GM12872 (cell line): ENCODE measurements at regions not wholly inside any gene's neighbourhood (a gene's known extent, or its start where the extent isn't known, plus 50 kb on each side); places are given as distances from the start of the nearest gene placed in this dataset.

Experiments
- TF ChIP-seq, protein P1 (sequence below): IDR thresholded peaks from 3 replicates; pipeline ENCODE4 v1.5.1; 2011; ENCODE audit warnings: low read depth, mild to moderate bottlenecking, low read length, moderate library complexity; ENCODE audit not compliant: insufficient read depth

DNA sequence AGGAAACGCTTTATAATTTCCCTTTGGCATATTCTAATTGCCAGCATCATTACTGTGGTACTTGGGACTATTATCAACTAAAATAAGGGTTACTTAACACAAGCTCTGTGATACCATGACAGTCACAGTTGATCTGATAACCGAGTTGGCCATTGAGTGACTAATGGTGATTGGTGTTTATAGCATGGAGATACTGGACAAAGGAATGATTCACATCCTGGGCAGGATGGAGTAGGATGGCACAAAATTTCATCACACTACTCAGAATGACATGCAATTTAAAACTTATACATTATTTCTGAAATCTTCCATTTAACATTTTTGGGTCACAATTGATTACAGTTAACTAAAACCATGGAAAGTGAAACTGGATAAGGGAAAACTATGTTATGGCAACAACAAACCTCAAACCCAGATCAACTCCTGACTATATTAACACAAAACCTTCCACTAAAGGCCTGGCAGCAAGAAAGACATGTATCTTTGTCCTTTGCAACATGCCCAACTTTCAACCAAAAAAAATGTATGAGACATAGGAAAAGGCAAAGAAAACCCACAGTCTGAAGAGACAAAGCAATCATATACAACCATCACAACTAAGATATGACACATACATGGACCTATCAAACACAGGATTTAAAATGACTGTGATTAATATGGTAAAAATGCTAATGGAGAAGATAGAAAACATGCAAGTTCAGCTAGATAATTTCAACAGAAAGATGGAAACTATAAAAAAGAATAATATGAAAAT, 208.5 kb upstream of the NRP1 start:
- TF ChIP-seq, protein P1, sequence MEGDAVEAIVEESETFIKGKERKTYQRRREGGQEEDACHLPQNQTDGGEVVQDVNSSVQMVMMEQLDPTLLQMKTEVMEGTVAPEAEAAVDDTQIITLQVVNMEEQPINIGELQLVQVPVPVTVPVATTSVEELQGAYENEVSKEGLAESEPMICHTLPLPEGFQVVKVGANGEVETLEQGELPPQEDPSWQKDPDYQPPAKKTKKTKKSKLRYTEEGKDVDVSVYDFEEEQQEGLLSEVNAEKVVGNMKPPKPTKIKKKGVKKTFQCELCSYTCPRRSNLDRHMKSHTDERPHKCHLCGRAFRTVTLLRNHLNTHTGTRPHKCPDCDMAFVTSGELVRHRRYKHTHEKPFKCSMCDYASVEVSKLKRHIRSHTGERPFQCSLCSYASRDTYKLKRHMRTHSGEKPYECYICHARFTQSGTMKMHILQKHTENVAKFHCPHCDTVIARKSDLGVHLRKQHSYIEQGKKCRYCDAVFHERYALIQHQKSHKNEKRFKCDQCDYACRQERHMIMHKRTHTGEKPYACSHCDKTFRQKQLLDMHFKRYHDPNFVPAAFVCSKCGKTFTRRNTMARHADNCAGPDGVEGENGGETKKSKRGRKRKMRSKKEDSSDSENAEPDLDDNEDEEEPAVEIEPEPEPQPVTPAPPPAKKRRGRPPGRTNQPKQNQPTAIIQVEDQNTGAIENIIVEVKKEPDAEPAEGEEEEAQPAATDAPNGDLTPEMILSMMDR, result no peak

DNA sequence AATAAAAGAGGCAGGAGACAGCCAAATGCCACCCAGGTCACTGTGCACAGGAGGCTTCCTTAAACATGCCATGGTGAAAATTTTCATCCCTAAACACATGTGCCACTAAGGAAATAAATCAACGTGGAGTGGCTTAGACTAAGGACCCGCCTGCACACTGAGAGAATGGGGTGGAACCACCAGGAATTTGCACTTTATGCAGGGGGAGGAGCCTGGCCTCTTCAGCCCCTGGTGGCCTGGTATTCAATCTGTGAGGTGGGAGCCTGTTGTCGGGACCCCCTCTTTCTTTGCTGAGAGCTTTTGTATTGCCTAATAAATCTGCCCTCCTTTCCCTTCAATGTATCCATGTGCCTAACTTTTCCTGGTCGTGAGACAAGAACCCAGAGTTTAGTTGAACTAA, 204.6 kb upstream of the NRP1 start:
- TF ChIP-seq, protein P1, result no peak

DNA sequence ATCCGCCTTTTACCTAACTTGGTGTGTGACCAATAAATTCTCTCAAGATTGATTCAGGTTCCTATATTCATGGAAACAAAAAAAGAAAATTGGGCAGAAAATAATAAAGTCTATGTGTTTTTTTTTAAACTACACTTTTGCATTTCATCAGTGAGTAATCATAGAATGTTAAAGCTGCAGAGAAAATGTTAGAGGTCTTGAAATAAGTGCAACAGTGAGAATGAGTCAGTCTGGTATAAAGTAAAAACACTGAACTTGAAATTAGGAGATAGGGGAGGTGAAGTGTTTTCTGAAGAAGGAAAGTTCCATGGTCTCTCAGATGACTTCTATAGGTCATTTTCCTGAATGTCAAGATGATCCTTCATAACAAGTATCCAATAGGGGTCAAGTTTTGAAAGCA, 202.6 kb upstream of the NRP1 start:
- TF ChIP-seq, protein P1, result no peak

DNA sequence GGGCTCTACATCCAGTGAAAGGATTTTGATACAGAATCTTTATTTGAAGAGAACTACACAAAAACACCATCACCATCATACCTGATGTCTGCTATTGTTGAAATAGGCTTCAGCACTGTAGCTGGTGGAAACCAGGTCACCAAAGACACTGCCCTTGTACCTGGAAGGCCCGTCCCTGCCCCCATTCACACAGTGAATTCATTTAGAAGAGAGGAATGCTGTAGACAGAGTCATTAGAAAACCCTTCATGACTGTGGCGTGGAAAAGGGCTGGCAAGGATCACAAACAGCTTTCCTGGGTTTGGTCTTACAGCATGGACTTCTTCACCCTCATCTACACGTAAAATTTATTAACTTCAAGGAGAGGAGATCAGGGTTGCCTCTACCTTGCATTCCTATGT, 202.0 kb upstream of the NRP1 start:
- TF ChIP-seq, protein P1, result no peak

DNA sequence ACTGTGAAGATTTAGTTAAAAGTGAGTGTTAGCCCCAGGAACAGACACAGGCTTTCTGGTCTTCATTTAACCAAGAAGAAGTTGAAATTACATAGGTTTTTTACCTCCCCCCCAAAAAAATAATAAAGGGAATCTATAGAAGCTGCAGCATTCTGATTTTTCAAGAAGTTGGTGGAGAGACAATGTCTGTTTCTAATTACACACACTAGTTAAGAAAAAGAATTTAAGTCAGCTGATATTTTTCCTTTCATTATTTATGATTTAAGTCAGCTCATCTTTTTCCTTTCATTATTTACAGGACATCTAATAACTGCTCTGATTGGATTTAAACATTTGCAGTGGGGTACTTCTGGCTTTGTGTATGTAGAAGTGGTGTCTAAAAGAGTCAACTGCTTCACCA, 201.4 kb upstream of the NRP1 start:
- TF ChIP-seq, protein P1, result no peak

DNA sequence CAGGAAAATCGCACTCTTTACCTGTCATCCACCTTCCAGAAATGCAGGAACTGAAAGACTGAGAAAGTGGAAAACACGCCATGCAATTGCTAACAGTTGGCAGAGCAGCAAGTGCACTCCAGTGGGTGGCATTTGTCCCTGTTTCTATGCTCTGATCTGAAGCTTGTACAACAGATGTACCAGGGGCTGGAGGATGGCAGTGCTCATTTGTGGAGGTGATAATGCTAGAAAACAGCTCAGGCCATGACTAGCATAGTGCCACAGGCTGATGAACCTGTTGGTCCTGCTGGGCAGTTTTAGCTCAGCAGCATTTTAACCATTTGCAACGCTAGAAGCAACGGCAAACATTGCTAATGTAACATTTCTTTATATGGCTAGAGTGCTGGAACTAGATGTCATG, 199.9 kb upstream of the NRP1 start:
- TF ChIP-seq, protein P1, result no peak

DNA sequence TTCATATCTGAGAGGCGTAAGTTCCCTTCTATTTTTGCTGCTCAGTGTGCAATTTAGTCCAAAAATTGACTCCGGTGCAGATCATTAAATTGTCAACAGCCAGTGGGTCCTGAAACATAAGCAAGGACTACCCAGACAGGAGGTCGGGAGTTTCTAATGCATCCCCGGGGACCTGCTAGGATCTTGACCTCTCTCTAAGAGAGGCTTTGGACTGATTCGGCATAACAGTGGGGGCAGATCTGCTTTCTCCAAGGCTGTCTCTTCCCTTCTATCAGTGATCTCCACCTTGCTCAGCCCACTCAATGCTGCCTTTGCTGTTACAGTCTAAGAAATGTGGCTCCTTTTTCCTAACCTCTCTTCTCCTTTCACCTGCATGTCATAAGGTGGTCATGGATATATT, 199.1 kb upstream of the NRP1 start:
- TF ChIP-seq, protein P1, result no peak
